ENCODE measurements at regions not wholly inside any gene's neighbourhood (a gene's known extent, or its start where the extent isn't known, plus 50 kb on each side); places are given as distances from the start of the nearest gene placed in this dataset.

- no peak for TF ChIP-seq POLR2A (IDR thresholded peaks at IDR 0.05)
- TF ChIP-seq CTCF (IDR thresholded peaks at IDR 0.05) = no peak
Measured at GRCh38 chr6:156698239-156699016, 78.8 kb upstream of the ARID1B start.
